Activated naive CD4-positive, alpha-beta T cell treated with anti-CD3 and anti-CD28 coated beads, Interleukin-2, amount 10 ng/mL, durations not matched to agents 7 days and 5 days (primary cell): ENCODE measurements at regions not wholly inside any gene's neighbourhood (a gene's known extent, or its start where the extent isn't known, plus 50 kb on each side); places are given as distances from the start of the nearest gene placed in this dataset.

ENCODE experiments used
- CTCF ChIA-PET: fragments of 350-600 bp; sonication (Branson Sonifier 250); formaldehyde crosslinking; loops from one replicate; lab custom pipeline; 2021; ENCODE audit warnings: antibody characterized with exemption; lab: Charles Lee
- DNase-seq: peaks from one replicate; pipeline ENCODE4 v3.0.0-alpha.2; 2020
- H3K27ac Mint-ChIP-seq: one replicate; pipeline ENCODE4 v1.8.0; 2021; ENCODE audit warnings: mild to moderate bottlenecking, moderate library complexity, mixed read lengths
- H3K27me3 Mint-ChIP-seq: one replicate; pipeline ENCODE4 v1.8.0; 2021; ENCODE audit warnings: mild to moderate bottlenecking, mixed read lengths
- H3K36me3 Mint-ChIP-seq: one replicate; pipeline ENCODE4 v1.8.0; 2021; ENCODE audit warnings: mixed read lengths
- H3K4me1 Mint-ChIP-seq: one replicate; pipeline ENCODE4 v1.8.0; 2021; ENCODE audit warnings: mixed read lengths
- H3K4me3 Mint-ChIP-seq: one replicate; pipeline ENCODE4 v1.8.0; 2021; ENCODE audit warnings: mild to moderate bottlenecking, moderate library complexity, mixed read lengths
- H3K9me3 Mint-ChIP-seq: one replicate; pipeline ENCODE4 v1.8.0; 2021; ENCODE audit warnings: mixed read lengths

DNA sequence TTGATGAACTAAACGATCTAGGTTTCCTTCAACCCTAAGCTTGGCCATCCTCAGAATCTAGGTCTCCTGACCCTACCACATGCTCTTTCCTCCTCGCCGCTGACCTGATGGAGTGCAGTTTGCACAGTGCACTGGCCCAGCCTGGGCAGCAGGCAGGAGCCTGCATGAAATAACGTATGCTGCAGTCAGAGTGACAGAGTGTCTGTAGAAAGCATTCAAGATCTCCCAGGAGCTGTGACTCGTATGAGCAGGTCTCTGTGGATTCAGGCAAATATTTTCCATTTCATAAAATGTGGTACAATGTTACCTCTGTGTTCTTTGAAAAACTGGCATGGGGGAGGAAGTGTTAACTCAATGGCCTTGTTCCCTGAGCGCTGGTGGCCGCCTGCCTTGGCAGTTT lies 441.8 kb downstream of the RPS24 start:
- DNase-seq = no peak
- H3K9me3 Mint-ChIP-seq = no peaks in the 10 kb centered on the region
- no peak overlapping the region for H3K27ac Mint-ChIP-seq
- CTCF ChIA-PET = no interaction called here
- peaks cover 3% of the 10 kb centered on the region for H3K27me3 Mint-ChIP-seq
- H3K4me3 Mint-ChIP-seq = no peak overlapping the region
- no peaks in the 10 kb centered on the region for H3K4me1 Mint-ChIP-seq
- no peaks in the 10 kb centered on the region for H3K36me3 Mint-ChIP-seq

DNA sequence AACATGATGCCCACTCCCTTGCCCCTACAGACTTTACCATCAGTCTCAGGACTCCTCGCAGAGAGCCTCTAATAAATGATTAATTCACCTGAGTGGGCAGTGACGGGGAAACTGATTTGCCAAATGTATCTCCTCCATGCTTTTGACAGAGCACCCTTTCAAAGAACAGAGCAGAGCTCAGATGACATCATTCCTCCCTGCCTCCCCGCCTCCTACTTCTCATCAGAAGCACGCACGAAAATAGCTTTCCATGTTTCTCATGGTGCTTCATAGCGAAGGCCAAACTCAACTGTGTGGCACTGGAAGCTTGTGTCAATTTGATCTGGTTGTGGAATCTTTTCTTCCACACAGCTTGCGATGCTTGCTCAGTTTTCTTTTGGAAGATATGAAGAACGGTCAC lies 442.5 kb downstream of the RPS24 start:
- Mint-ChIP-seq H3K27me3 (peaks cover 6% of the 10 kb centered on the region), H3K4me3 (no peak overlapping the region), H3K9me3 (no peaks in the 10 kb centered on the region), H3K4me1 (no peaks in the 10 kb centered on the region), H3K36me3 (no peaks in the 10 kb centered on the region), H3K27ac (no peak overlapping the region)
- DNase-seq = no peak
- CTCF ChIA-PET = no interaction called here

DNA sequence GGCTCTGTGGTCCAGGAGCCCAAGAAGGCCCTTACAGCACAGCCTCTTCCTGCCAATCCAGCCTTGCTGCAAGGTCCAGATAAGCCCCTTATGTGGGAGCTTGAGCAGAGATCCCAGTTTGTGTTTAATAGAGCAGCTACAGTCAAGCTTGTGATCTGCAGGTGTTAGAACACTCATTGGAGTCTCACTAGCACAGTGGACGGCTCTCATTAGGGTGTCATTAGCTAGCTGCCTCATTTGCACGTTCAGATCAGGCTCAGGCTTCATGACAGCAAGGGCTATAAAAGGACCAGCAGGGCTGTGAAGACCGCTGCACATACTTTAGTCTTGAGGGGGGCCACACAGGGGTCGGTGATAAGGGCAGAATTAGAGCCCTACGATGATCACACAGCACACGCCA lies 443.2 kb downstream of the RPS24 start:
- H3K27me3 Mint-ChIP-seq = peaks cover 7% of the 10 kb centered on the region
- no peak overlapping the region for H3K4me3 Mint-ChIP-seq
- no peak for DNase-seq
- no peaks in the 10 kb centered on the region for H3K4me1 Mint-ChIP-seq
- H3K9me3 Mint-ChIP-seq = no peaks in the 10 kb centered on the region
- no peaks in the 10 kb centered on the region for H3K36me3 Mint-ChIP-seq
- H3K27ac Mint-ChIP-seq = no peak overlapping the region
- CTCF ChIA-PET = no interaction called here

DNA sequence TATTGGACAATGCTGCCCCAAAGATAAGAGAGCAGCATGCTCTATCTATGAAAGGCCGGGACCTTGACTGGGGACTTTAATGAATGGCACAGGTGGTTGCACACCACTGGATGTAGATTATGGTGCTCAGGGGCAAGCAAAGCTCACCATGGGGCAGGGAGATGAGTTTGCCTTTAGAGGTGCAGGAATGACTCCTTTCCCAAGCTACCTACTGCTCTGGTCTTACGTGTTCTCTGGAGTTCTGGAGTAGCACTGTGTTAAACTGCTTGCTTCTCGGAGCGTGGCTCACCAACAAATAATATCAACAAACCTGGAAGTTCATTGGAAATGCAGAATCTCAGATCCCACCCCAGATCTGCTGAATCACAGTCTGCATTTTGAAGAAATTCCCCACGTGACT lies 445.3 kb downstream of the RPS24 start:
- H3K4me3 Mint-ChIP-seq = no peak overlapping the region

DNA sequence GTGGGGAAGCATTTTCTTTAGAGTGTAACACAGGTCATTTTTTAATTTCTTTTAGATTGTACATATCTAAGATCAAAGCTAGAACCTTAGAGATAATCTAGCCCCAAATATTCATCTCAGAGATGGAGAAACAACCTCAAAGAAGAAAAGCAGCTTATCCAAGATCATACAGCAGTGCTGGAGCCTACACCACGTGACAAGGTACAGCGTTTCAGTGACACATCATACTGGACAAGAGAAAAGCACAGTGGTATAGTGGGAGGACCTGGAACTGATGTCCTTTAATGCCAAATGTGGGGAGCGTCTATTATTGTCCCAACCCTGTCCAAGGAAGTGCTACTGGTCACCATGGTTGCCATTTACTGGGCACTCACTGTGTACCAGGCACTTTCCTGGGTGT lies 445.8 kb downstream of the RPS24 start:
- CTCF ChIA-PET = no interaction called here
- H3K27me3 Mint-ChIP-seq = peaks cover 12% of the 10 kb centered on the region
- no peak for DNase-seq
- no peak overlapping the region for H3K4me3 Mint-ChIP-seq
- H3K9me3 Mint-ChIP-seq = no peaks in the 10 kb centered on the region
- no peaks in the 10 kb centered on the region for H3K4me1 Mint-ChIP-seq
- H3K27ac Mint-ChIP-seq = no peak overlapping the region
- no peaks in the 10 kb centered on the region for H3K36me3 Mint-ChIP-seq

More for the DNA sequence above, 445.3 kb downstream of the RPS24 start:
- Mint-ChIP-seq H3K4me1 (no peaks in the 10 kb centered on the region), H3K27ac (no peak overlapping the region), H3K36me3 (no peaks in the 10 kb centered on the region), H3K9me3 (no peaks in the 10 kb centered on the region), H3K27me3 (peaks cover 12% of the 10 kb centered on the region)
- CTCF ChIA-PET = no interaction called here
- DNase-seq = no peak

DNA sequence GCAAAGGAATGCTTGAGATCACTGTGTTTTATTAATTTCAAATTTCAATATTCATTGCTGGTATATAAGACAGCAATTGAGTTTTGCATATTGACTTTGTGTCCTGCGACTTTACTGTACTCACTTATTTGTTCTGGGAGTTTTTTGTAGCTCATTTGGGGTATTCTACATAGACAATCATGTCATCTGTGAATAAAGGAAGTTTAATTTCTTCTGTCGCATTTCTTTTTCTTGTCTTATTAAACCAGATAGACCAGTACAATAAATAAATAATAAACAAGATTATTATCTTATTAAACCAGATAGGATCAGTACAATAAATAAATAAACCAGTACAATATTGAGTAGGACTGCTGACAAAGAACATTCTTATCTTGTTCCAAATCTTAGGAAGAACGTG lies 448.2 kb downstream of the RPS24 start:
- Mint-ChIP-seq H3K27me3 (peaks cover 8% of the 10 kb centered on the region), H3K27ac (no peak overlapping the region), H3K4me1 (no peaks in the 10 kb centered on the region), H3K4me3 (no peak overlapping the region), H3K36me3 (no peaks in the 10 kb centered on the region), H3K9me3 (no peaks in the 10 kb centered on the region)
- CTCF ChIA-PET = no interaction called here
- no peak for DNase-seq

DNA sequence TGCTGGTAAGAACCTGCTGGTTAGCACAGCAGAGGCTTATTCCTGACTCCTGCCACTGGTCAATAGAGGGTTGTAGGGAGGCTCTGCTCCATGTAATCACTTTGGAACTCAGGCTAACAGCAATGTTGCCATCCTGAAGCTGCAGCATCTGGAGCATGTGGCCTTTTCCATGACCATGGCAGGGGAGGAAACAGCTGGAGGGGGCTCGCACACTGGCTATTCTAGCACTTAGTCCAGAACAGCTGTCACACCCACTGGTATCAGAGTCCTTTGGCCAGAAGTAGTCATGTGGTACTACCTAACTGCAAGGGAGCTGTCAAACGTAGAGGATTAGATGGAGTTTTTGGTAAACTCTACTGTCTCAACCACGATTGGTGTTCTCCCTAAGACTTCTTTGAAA lies 450.0 kb downstream of the RPS24 start:
- peaks cover 10% of the 10 kb centered on the region for H3K27me3 Mint-ChIP-seq
- no peak for DNase-seq
- no peak overlapping the region for H3K4me3 Mint-ChIP-seq
- H3K4me1 Mint-ChIP-seq = no peaks in the 10 kb centered on the region
- no peak overlapping the region for H3K27ac Mint-ChIP-seq
- CTCF ChIA-PET = no interaction called here
- H3K36me3 Mint-ChIP-seq = no peaks in the 10 kb centered on the region
- H3K9me3 Mint-ChIP-seq = no peaks in the 10 kb centered on the region

DNA sequence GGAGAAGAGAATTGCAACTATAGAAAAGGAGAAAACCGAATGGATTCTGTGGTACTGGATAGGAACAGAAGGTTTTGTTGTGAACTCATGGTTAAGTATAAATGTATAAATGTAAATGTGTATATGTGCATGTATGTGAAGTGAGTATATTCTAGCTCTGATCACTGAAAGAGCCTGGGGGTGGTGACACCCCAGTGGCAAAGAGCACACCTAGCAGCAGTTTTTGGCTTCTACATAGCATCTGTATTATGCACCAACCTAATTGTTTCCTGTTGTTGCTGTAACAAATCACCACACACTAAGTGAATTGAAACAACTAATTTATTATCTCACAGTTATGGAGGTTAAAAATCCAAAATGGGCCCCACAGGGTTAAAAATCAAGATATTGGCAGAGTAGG lies 455.4 kb downstream of the RPS24 start:
- H3K9me3 Mint-ChIP-seq = no peaks in the 10 kb centered on the region
- no peaks in the 10 kb centered on the region for H3K4me1 Mint-ChIP-seq
- CTCF ChIA-PET = no interaction called here
- no peaks in the 10 kb centered on the region for H3K36me3 Mint-ChIP-seq
- no peak overlapping the region for H3K27ac Mint-ChIP-seq
- no peak for DNase-seq
- peaks cover 17% of the 10 kb centered on the region for H3K27me3 Mint-ChIP-seq
- H3K4me3 Mint-ChIP-seq = no peak overlapping the region

DNA sequence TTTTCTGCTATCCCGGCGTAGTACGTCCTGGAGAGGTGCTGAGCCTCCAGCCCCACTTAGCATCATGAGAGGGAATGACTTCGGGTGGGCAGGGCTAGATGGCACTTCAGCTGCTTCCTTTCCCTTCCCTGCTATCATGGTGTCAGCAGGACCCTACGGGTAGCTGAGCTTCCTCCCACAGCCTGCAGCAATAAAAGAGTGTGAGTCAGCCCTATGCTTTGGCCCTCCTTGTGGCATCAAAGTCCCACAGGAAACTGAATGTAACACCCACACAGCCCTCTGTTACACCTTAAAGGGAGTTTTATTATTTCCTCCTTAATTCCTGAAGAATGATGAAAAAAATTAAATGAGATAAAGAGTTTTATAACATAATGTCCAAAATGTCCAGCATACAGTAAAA lies 458.1 kb downstream of the RPS24 start:
- H3K36me3 Mint-ChIP-seq = no peaks in the 10 kb centered on the region
- H3K27ac Mint-ChIP-seq = no peak overlapping the region
- peaks cover 20% of the 10 kb centered on the region for H3K27me3 Mint-ChIP-seq
- no peak overlapping the region for H3K4me3 Mint-ChIP-seq
- CTCF ChIA-PET = no interaction called here
- H3K9me3 Mint-ChIP-seq = no peaks in the 10 kb centered on the region
- H3K4me1 Mint-ChIP-seq = no peaks in the 10 kb centered on the region
- DNase-seq = no peak

DNA sequence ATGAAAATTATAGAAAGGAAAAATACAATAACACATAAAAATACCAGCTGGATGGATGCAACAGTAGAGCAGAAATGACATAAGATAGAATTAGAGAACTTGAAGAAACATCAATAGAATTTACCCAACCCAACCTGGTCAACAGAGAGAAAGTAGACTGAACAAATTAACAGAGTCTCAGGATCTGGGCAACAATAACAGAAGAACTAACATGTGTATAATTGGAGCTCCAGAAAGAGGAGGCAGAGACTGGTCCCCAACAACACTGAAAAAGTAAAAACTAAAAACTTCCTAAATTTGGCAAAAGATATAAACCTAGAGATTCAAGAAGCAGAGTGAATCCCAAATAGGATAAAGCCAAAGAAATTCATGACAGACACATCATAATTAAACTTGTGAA lies 458.8 kb downstream of the RPS24 start:
- H3K4me1 Mint-ChIP-seq = no peaks in the 10 kb centered on the region
- no peaks in the 10 kb centered on the region for H3K36me3 Mint-ChIP-seq
- no peak overlapping the region for H3K4me3 Mint-ChIP-seq
- no peak overlapping the region for H3K27ac Mint-ChIP-seq
- CTCF ChIA-PET = no interaction called here
- DNase-seq = no peak
- H3K27me3 Mint-ChIP-seq = peaks cover 20% of the 10 kb centered on the region
- no peaks in the 10 kb centered on the region for H3K9me3 Mint-ChIP-seq

DNA sequence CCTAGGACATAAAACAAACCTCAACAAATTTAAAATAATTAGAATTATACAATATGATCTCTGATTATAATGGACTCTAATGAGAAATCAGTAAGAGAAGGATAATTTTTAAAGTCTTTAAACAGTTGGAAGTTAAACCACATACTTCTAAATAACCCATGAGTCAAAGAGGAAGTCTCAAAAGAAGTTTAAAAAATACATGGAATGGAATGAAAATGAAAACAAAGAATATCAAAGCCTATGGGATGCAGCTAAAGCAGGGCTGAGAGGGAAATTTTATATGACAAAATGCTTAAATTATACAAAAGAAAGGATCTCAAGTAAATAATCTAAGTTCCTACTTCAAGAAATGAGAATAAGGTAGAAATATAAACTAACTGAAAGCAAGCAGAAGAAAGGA lies 460.5 kb downstream of the RPS24 start:
- no peak for DNase-seq
- no peaks in the 10 kb centered on the region for H3K4me1 Mint-ChIP-seq
- no peak overlapping the region for H3K4me3 Mint-ChIP-seq
- CTCF ChIA-PET = no interaction called here
- H3K27ac Mint-ChIP-seq = no peak overlapping the region
- peaks cover 16% of the 10 kb centered on the region for H3K27me3 Mint-ChIP-seq
- no peaks in the 10 kb centered on the region for H3K36me3 Mint-ChIP-seq
- H3K9me3 Mint-ChIP-seq = no peaks in the 10 kb centered on the region

DNA sequence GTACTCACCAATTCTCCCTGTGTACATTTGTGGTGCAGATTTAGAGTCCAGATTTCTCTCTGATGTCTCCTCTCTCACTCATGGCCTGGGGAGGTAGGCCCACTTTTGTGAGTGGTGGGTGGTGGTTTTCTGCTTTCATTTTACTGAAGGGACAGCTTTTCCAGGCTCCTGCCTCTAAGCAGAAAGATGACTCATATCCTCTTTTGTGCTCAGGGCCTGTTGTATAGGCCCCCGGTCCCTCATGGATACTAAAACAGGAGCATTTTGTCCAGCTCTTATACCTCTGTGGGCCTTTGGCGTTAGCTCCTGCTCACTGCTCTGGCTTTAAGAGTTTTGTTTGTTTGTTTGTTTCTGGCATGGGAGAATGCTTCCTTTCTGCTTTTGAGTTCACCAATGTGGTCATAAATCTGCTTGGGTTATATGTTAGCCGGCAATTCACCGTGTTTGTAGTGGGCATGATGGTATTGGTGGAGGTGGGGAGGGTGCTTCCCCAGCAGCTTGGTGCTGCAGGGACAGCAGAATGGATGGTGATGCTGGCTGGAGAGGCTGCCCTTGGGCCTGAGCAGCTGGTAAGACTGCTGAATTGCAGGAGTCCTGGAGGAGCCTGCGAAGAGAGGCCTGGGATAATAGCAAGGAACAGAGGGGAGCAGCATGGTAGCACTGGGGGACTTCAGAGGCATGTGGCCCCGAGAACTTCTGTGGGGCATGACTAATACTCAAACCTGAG lies 468.7 kb downstream of the RPS24 start:
- no peak for DNase-seq
- no peaks in the 10 kb centered on the region for H3K4me1 Mint-ChIP-seq
- peaks cover 10% of the 10 kb centered on the region for H3K27me3 Mint-ChIP-seq
- H3K36me3 Mint-ChIP-seq = no peaks in the 10 kb centered on the region
- H3K4me3 Mint-ChIP-seq = no peak overlapping the region
- no peaks in the 10 kb centered on the region for H3K9me3 Mint-ChIP-seq
- CTCF ChIA-PET = no interaction called here
- H3K27ac Mint-ChIP-seq = no peak overlapping the region

DNA sequence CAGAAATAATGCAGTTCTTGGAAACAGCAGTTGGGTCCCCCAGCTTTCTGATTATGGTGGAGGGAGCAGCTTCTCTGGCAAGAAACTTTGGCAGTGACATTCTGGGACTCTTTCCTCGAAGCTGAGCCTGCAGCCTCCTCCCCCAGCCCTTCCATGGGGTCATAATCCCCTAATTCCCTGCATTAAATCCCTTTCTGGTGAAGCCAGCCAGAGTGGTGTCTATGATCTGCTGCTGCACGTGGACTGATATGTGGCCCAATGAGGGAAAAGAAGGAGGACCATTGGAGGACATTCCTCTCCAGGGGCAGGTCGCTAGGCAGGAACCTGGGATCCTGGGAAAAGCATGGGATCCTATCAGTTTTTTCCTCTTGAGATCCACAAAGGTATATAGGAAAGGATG lies 470.5 kb downstream of the RPS24 start:
- CTCF ChIA-PET = no interaction called here
- H3K36me3 Mint-ChIP-seq = no peaks in the 10 kb centered on the region
- H3K9me3 Mint-ChIP-seq = no peaks in the 10 kb centered on the region
- no peak overlapping the region for H3K4me3 Mint-ChIP-seq
- H3K27ac Mint-ChIP-seq = no peak overlapping the region
- H3K27me3 Mint-ChIP-seq = peaks cover 13% of the 10 kb centered on the region
- no peaks in the 10 kb centered on the region for H3K4me1 Mint-ChIP-seq
- no peak for DNase-seq

DNA sequence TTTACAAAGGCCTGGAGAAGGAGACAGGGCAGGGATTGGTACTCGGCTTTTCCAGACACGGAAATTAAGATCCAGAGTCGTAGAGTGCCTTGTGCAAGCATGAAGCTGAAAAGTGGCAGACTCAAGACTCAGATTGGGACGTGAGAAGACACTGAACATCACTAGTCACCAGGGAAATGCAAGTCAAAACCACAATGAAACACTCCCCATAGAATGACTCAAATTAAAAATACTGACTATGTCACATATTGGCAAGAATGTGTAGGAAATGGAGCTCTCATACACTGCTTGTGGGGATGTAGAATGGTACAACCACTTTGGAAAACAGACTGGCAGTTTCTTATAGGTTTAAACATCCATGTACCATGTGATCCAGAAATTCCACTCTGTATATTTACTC lies 472.0 kb downstream of the RPS24 start:
- no peak for DNase-seq
- CTCF ChIA-PET = interaction anchor here (0.8 kb wide), 1 partner anchor 18 kb away, joined by 3 read pairs; no protein-coding TSS in a partner anchor
- Mint-ChIP-seq H3K4me3 (no peak overlapping the region), H3K4me1 (no peaks in the 10 kb centered on the region), H3K36me3 (no peaks in the 10 kb centered on the region), H3K9me3 (no peaks in the 10 kb centered on the region), H3K27me3 (peaks cover 13% of the 10 kb centered on the region), H3K27ac (no peak overlapping the region)

DNA sequence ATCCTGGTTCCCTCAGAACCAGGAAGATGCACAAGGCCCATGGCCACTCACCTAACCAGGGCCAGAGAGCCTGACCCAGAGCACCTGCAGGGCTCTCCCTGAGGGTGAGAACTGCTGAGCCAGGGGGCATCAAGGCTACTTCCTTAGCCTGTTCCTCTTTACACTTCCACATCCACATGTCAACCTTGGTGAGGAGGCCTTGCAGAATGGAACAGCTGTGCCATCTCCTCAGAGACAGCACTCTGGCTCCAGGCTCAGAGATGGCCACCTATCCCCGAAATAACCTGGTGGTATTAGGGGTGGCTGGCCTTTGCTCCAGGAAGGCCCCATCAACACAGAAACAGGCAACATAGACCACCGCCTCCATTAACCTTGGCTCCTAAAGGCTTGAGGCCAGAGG lies 473.0 kb downstream of the RPS24 start:
- Mint-ChIP-seq H3K4me3 (no peak overlapping the region), H3K9me3 (no peaks in the 10 kb centered on the region)
- CTCF ChIA-PET = no interaction called here

More for the DNA sequence above, 473.0 kb downstream of the RPS24 start:
- Mint-ChIP-seq H3K4me1 (no peaks in the 10 kb centered on the region), H3K27ac (no peak overlapping the region), H3K27me3 (peaks cover 13% of the 10 kb centered on the region), H3K36me3 (no peaks in the 10 kb centered on the region)
- DNase-seq = no peak
